Hepatocyte (in vitro differentiated cells): ENCODE measurements at regions not wholly inside any gene's neighbourhood (a gene's known extent, or its start where the extent isn't known, plus 50 kb on each side); places are given as distances from the start of the nearest gene placed in this dataset.

Source experiments
- CTCF ChIP-seq: fragments of 200-600 bp; sonication (generic); IDR thresholded peaks from 2 replicates; pipeline ENCODE4 v1.5.1; 2016; ENCODE audit warnings: antibody characterized with exemption, mild to moderate bottlenecking; ENCODE audit not compliant: poor library complexity
- EZH2 ChIP-seq: fragments of 200-600 bp; sonication (generic); IDR thresholded peaks from 2 replicates; pipeline ENCODE4 v1.6.1; 2016; ENCODE audit warnings: antibody characterized with exemption, mild to moderate bottlenecking, borderline replicate concordance
- EZH2phosphoT487 ChIP-seq: fragments of 200-600 bp; sonication (generic); IDR thresholded peaks from one replicate; pipeline ENCODE4 v1.6.1; 2018; ENCODE audit warnings: antibody characterized with exemption, mild to moderate bottlenecking, low read depth, moderate library complexity; ENCODE audit not compliant: unreplicated experiment, severe bottlenecking

GRCh38 chr12:72135021-72135301, 137.2 kb upstream of the TRHDE start:
- TF ChIP-seq CTCF (no peak), EZH2 (no peak), EZH2phosphoT487 (no peak)
